ENCODE measurements at regions not wholly inside any gene's neighbourhood (a gene's known extent, or its start where the extent isn't known, plus 50 kb on each side); places are given as distances from the start of the nearest gene placed in this dataset.

- no peak for TF ChIP-seq CTCF (IDR thresholded peaks at IDR 0.05)
Observed at GRCh38 chr10:15462253-15462897, 91.3 kb upstream of the FAM171A1 start.

DNA sequence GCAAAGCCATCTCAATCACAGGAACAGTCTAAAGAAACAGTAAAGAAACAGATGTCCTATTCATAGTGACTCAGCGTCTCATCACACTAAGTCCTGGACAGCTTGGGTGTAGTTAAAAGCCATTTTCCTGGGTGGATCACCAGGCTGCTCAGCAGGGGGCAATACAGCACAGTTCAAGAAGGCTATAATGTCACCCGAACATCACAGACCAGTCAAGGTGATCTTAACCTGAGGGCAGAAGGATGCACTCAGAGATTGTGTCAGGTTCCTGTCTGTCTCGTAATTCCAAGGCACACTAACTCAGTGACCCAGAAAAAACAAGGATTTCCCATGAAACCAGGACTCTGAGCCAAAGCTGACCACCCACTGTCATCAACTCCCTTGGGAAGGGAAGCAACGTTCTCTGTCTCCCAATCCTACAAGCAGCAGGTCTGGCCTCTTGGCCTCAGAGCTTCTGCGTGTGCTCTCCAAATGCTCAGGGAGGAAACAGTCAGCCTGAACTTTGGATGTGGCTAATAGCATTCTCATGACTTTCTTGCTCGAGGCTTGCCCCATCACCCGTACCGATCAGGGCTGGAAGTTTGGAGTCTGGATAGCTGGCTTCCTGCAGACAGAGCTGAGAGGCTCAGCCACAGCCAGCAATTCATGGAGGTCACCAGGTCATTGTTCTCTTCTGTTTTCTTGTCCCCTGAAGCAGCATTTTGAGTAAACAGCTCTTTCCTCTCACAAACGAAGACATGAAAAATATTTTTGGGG is 90.4 kb upstream of the FAM171A1 start:
- peak; percentile 51 for TF ChIP-seq CTCF (IDR thresholded peaks at IDR 0.05)

DNA sequence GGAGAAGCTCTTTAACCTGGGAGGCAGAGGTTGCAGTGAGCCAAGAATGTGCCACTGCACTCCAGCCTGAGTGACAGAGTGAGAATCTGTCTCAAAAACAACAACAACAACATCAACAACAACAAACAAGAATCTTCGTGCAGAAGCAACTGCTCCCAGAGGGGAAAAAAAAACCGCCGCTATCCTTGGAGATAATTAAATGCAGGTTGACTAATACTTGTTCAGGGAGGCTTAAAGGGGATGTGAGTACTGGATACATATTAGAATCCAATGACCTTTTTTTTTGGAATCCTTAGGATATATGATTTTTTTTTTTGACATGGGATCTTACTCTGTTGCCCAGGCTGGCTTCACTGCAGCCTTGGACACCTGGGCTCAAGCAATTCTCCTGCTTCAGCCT is 89.6 kb upstream of the FAM171A1 start:
- no peak for TF ChIP-seq CTCF (IDR thresholded peaks at IDR 0.05)

DNA sequence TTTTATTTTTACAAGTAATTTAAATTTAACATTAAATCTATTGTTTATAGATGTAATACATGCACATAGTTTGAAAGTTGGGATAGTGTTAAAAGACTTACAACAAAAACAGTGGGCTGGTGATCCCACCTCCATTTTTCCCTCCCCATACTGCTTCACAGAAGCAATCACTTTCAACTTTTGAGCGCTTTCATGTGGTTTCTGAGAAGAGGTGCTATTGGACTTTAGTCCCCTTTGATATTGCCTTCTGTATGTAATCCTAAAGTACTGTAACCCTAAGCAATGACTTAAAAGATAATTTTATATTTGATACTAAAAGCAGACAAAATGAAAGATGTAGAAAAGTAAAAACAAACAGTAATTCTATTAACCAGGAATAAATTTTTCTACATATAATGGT is 88.1 kb upstream of the FAM171A1 start:
- TF ChIP-seq CTCF (IDR thresholded peaks at IDR 0.05), result no peak

- TF ChIP-seq CTCF (IDR thresholded peaks at IDR 0.05), result no peak
Observed at GRCh38 chr10:15457382-15457781, 86.3 kb upstream of the FAM171A1 start.

GRCh38 chr10:15455456-15455855 is 84.4 kb upstream of the FAM171A1 start:
- TF ChIP-seq CTCF (IDR thresholded peaks at IDR 0.05), result no peak

GRCh38 chr10:15453926-15454325 is 82.8 kb upstream of the FAM171A1 start:
- TF ChIP-seq CTCF (IDR thresholded peaks at IDR 0.05), result no peak
